Erythroblast (primary cell): ENCODE measurements at regions not wholly inside any gene's neighbourhood (a gene's known extent, or its start where the extent isn't known, plus 50 kb on each side); places are given as distances from the start of the nearest gene placed in this dataset.

ENCODE experiments used
- DNase-seq, 2 experiments: peaks; one replicate each; lab custom pipeline; 2025; lab: John Stamatoyannopoulos, UW
- GATA1 ChIP-seq: IDR thresholded peaks from 2 replicates; pipeline ENCODE4 v1.6.1; 2011; ENCODE audit warnings: low read depth, mild to moderate bottlenecking, control low read depth, low read length, moderate library complexity
- POLR2A ChIP-seq: IDR thresholded peaks from 2 replicates; pipeline ENCODE4 v1.6.1; 2011; ENCODE audit warnings: mild to moderate bottlenecking, low read length

- TF ChIP-seq GATA1, result no peak
- no peak for TF ChIP-seq POLR2A
- DNase-seq, result peak; percentile 2 to 5
Observed at GRCh38 chr3:178434206-178434805, 101.9 kb upstream of the KCNMB2 start.

GRCh38 chr3:178435575-178435974, 100.7 kb upstream of the KCNMB2 start:
- no peak for DNase-seq
- TF ChIP-seq POLR2A (no peak), GATA1 (no peak)

GRCh38 chr3:178436773-178437172, 99.5 kb upstream of the KCNMB2 start:
- TF ChIP-seq POLR2A (no peak), GATA1 (no peak)
- DNase-seq, result peak; percentile 43 to 44

- no peak for DNase-seq
- TF ChIP-seq POLR2A (no peak), GATA1 (no peak)
Observed at GRCh38 chr3:178437236-178437635, 99.0 kb upstream of the KCNMB2 start.

- peak in 1 of 2 experiments; percentile 1 for DNase-seq
- TF ChIP-seq POLR2A, result no peak
- no peak for TF ChIP-seq GATA1
Observed at GRCh38 chr3:178439504-178439903, 96.7 kb upstream of the KCNMB2 start.

DNA sequence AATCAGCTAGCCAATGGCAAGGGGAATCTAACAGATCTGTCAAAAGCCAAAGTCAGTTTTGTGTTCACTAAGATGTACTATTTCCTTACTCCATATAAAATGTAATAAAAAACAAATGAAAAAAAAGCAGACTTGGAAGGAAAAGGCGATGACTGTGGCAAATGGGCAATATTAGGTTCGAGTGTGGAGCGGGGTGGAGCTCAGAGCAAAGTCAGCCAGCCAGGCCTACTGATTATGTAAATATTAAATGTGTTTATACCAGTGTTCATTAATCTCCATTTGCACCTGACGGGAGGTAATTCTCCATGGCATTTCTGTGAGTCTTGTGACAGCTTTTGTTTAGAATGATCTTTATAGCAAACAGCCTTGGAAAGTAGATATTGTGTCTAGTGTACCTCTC, 96.2 kb upstream of the KCNMB2 start:
- TF ChIP-seq POLR2A (no peak), GATA1 (no peak)
- DNase-seq, result no peak

GRCh38 chr3:178443634-178444033, 92.6 kb upstream of the KCNMB2 start:
- DNase-seq, result no peak

DNA sequence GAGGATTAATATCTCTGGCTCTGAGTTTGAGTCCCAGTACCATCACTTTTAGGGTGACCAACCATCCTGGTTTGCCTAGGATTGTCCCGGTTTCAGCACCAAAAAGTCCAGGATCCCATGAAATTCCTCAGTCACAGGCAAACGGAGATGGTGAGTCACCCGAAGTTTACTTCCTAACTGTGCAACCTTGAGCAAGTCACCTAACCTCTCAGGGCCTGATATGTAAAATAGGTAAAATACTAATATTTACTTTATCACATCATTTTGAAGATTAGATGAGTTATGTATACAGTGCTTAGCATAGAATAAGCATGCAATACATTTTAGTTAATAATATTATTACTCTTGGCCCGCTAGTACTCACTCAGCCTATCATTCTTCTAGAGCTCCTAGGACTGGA, 91.1 kb upstream of the KCNMB2 start:
- TF ChIP-seq POLR2A (no peak), GATA1 (no peak)
- DNase-seq, result no peak

More at GRCh38 chr3:178443634-178444033, 92.6 kb upstream of the KCNMB2 start:
- no peak for TF ChIP-seq GATA1
- TF ChIP-seq POLR2A, result no peak

GRCh38 chr3:178446059-178446458, 90.2 kb upstream of the KCNMB2 start:
- DNase-seq, result no peak
- no peak for TF ChIP-seq GATA1
- TF ChIP-seq POLR2A, result no peak

- TF ChIP-seq GATA1, result no peak
- no peak for TF ChIP-seq POLR2A
- DNase-seq, result no peak
Observed at GRCh38 chr3:178450476-178450875, 85.8 kb upstream of the KCNMB2 start.

- no peak for TF ChIP-seq GATA1
- no peak for TF ChIP-seq POLR2A
- DNase-seq, result no peak
Observed at GRCh38 chr3:178451799-178452198, 84.4 kb upstream of the KCNMB2 start.

DNA sequence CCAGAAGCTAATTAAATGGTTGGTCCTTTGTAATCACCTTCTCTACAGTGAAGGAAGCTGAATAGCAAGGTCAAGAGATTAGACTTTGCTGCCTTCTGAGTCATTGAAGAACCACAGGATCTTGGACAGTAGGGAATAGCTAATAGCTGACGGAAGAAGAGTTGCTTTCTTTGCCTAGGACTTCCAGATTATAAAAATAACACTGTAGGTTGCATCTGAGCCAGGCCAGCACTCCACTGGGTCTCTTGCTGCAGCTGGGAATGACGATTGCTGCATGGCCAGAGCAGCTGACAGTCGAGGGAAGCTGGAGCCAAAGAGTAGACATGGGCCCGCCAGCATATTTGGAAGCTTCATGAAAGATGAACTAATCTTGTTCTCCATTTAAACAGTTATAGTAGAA, 81.5 kb upstream of the KCNMB2 start:
- DNase-seq, result no peak
- TF ChIP-seq POLR2A (no peak), GATA1 (no peak)

DNA sequence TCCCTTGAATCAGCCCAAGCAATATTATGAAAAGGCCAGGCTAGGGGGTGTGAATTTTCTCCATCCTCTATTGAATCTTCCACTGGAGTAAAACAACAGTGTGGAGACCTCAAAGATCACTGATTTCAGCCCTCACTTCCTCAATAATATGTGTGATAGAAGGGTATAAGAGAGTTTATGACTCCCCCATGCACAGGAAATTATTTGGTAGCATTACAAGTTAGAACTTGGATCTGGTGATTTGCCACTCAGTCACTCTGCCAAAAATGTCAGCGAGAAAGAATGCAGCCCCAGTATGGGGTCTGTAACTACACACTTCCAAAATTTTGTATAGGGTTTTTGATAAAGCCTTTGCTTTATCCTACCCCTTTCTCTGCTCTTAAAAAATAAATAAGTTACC, 81.0 kb upstream of the KCNMB2 start:
- TF ChIP-seq GATA1, result no peak
- no peak for TF ChIP-seq POLR2A
- DNase-seq, result no peak

GRCh38 chr3:178455946-178456345, 80.3 kb upstream of the KCNMB2 start:
- DNase-seq, result no peak
- TF ChIP-seq GATA1 (no peak), POLR2A (no peak)

GRCh38 chr3:178456621-178457285, 79.5 kb upstream of the KCNMB2 start:
- TF ChIP-seq POLR2A, result no peak
- DNase-seq, result no peak

- TF ChIP-seq GATA1, result no peak
- no peak for TF ChIP-seq POLR2A
- DNase-seq, result no peak
Observed at GRCh38 chr3:178457511-178457910, 78.7 kb upstream of the KCNMB2 start.
